Glutamatergic neuron (in vitro differentiated cells): ENCODE measurements at regions not wholly inside any gene's neighbourhood (a gene's known extent, or its start where the extent isn't known, plus 50 kb on each side); places are given as distances from the start of the nearest gene placed in this dataset.

Experiments used
- DNase-seq: peaks from one replicate; pipeline ENCODE4 v3.0.0; 2022
- H3K27ac Mint-ChIP-seq: one replicate; pipeline ENCODE4 v1.8.0; 2020; ENCODE audit warnings: mild to moderate bottlenecking, mixed read lengths, inconsistent platforms; ENCODE audit not compliant: unreplicated experiment
- H3K27me3 Mint-ChIP-seq: one replicate; pipeline ENCODE4 v1.8.0; 2020; ENCODE audit warnings: mild to moderate bottlenecking, moderate library complexity, mixed read lengths, inconsistent platforms; ENCODE audit not compliant: unreplicated experiment
- H3K36me3 Mint-ChIP-seq: one replicate; pipeline ENCODE4 v1.8.0; 2020; ENCODE audit warnings: mild to moderate bottlenecking, mixed read lengths, inconsistent platforms; ENCODE audit not compliant: unreplicated experiment
- H3K4me1 Mint-ChIP-seq: one replicate; pipeline ENCODE4 v1.8.0; 2020; ENCODE audit warnings: mild to moderate bottlenecking, low read depth, mixed read lengths, inconsistent platforms; ENCODE audit not compliant: unreplicated experiment
- H3K4me3 Mint-ChIP-seq: one replicate; pipeline ENCODE4 v1.8.0; 2020; ENCODE audit warnings: mild to moderate bottlenecking, mixed read lengths, inconsistent platforms; ENCODE audit not compliant: unreplicated experiment
- H3K9me3 Mint-ChIP-seq: one replicate; pipeline ENCODE4 v1.8.0; 2020; ENCODE audit warnings: mild to moderate bottlenecking, moderate library complexity, mixed read lengths, inconsistent platforms; ENCODE audit not compliant: unreplicated experiment
- CTCF ChIP-seq: fragments of 200-600 bp; sonication (generic); IDR thresholded peaks from one replicate; pipeline ENCODE4 v1.5.0; 2021; ENCODE audit not compliant: partially characterized antibody, unreplicated experiment

DNA sequence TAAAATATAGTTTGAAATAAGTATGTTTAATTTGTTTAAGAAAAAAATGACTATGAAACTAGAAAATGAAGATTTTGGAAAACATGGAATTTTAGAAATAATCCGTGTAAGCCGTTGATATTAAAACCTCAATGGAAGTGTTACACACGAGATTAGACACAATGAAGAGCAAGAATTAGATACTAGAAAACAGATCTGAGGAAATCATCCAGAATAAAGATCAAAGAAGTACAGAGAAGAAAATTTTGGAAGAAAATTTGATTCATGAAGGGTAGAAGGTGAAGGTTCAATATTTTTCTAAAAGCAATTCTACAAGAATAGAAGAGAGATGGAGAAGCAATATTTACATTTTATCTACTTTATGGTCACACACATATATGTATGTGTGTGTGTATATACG, 52.5 kb upstream of the SATB1 start:
- Mint-ChIP-seq H3K4me1 (no peaks in the 10 kb centered on the region), H3K27ac (no peak overlapping the region), H3K36me3 (no peaks in the 10 kb centered on the region), H3K9me3 (no peaks in the 10 kb centered on the region), H3K4me3 (no peak overlapping the region), H3K27me3 (no peaks in the 10 kb centered on the region)
- TF ChIP-seq CTCF: no peak
- DNase-seq: no peak
